Osteoblast (primary cell): ENCODE measurements at regions not wholly inside any gene's neighbourhood (a gene's known extent, or its start where the extent isn't known, plus 50 kb on each side); places are given as distances from the start of the nearest gene placed in this dataset.

Source experiments
- DNase-seq: peaks from one replicate; pipeline ENCODE4 v3.0.0; 2011; ENCODE audit warnings: low spot score, mixed read lengths; ENCODE audit not compliant: insufficient read length; ENCODE audit errors: missing footprints
- H2AFZ ChIP-seq: 2 replicates; pipeline ENCODE4 v1.6.0; 2011; ENCODE audit warnings: mild to moderate bottlenecking, low read length
- H3K27ac ChIP-seq: 2 replicates; pipeline ENCODE4 v1.5.1; 2011; ENCODE audit warnings: mild to moderate bottlenecking, low read depth, low read length, moderate library complexity
- H3K27me3 ChIP-seq: 2 replicates; pipeline ENCODE4 v1.6.0; 2012; ENCODE audit warnings: mild to moderate bottlenecking, control low read depth, inconsistent platforms, low read length, moderate library complexity; ENCODE audit not compliant: insufficient read depth
- H3K36me3 ChIP-seq: 2 replicates; pipeline ENCODE4 v1.5.1; 2011; ENCODE audit warnings: mild to moderate bottlenecking, low read length, control low read depth, moderate library complexity; ENCODE audit not compliant: insufficient read depth
- H3K4me1 ChIP-seq: 2 replicates; pipeline ENCODE4 v1.5.1; 2011; ENCODE audit warnings: mild to moderate bottlenecking, low read length, control low read depth, moderate library complexity; ENCODE audit not compliant: insufficient read depth
- H3K4me2 ChIP-seq: 2 replicates; pipeline ENCODE4 v1.6.0; 2011; ENCODE audit warnings: mild to moderate bottlenecking, low read length; ENCODE audit not compliant: insufficient read depth
- H3K4me3 ChIP-seq: fragments of 200-600 bp; sonication (generic); 3 replicates; pipeline ENCODE4 v1.5.1; 2012; ENCODE audit warnings: mild to moderate bottlenecking, low read length, inconsistent platforms; ENCODE audit not compliant: insufficient read depth
- H3K79me2 ChIP-seq: 2 replicates; pipeline ENCODE4 v1.6.0; 2012; ENCODE audit warnings: mild to moderate bottlenecking, low read length, control low read depth, inconsistent platforms; ENCODE audit not compliant: insufficient read depth
- H3K9me3 ChIP-seq: 2 replicates; pipeline ENCODE4 v1.5.1; 2011; ENCODE audit warnings: low read depth, low read length, control low read depth
- H4K20me1 ChIP-seq: 2 replicates; pipeline ENCODE4 v1.6.0; 2012; ENCODE audit warnings: mild to moderate bottlenecking, low read length, control low read depth; ENCODE audit not compliant: insufficient read depth
- TF ChIP-seq, protein P1 (sequence below): IDR thresholded peaks from 2 replicates; pipeline ENCODE4 v1.5.1; 2011; ENCODE audit warnings: mild to moderate bottlenecking, low read depth, low read length, moderate library complexity; ENCODE audit errors: extremely low read depth

- DNase-seq = no peak
Observed at GRCh38 chr3:88230638-88231037, 80.9 kb downstream of the C3orf38 start.

GRCh38 chr3:88231207-88231606, 81.4 kb downstream of the C3orf38 start:
- TF ChIP-seq, protein P1, sequence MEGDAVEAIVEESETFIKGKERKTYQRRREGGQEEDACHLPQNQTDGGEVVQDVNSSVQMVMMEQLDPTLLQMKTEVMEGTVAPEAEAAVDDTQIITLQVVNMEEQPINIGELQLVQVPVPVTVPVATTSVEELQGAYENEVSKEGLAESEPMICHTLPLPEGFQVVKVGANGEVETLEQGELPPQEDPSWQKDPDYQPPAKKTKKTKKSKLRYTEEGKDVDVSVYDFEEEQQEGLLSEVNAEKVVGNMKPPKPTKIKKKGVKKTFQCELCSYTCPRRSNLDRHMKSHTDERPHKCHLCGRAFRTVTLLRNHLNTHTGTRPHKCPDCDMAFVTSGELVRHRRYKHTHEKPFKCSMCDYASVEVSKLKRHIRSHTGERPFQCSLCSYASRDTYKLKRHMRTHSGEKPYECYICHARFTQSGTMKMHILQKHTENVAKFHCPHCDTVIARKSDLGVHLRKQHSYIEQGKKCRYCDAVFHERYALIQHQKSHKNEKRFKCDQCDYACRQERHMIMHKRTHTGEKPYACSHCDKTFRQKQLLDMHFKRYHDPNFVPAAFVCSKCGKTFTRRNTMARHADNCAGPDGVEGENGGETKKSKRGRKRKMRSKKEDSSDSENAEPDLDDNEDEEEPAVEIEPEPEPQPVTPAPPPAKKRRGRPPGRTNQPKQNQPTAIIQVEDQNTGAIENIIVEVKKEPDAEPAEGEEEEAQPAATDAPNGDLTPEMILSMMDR = no peak
- H3K4me2 ChIP-seq = no peak overlapping the region
- no peaks in the 10 kb centered on the region for H3K36me3 ChIP-seq
- no peak overlapping the region for H3K4me3 ChIP-seq
- H3K9me3 ChIP-seq = no peaks in the 10 kb centered on the region
- no peaks in the 10 kb centered on the region for H3K79me2 ChIP-seq
- DNase-seq = no peak
- H4K20me1 ChIP-seq = no peaks in the 10 kb centered on the region
- H3K27ac ChIP-seq = no peak overlapping the region
- H3K4me1 ChIP-seq = no peaks in the 10 kb centered on the region
- H3K27me3 ChIP-seq = no peaks in the 10 kb centered on the region
- H2AFZ ChIP-seq = no peak overlapping the region

More at GRCh38 chr3:88230638-88231037, 80.9 kb downstream of the C3orf38 start:
- Histone ChIP-seq H3K27me3 (no peaks in the 10 kb centered on the region), H3K36me3 (no peaks in the 10 kb centered on the region), H3K27ac (no peak overlapping the region), H3K4me1 (no peaks in the 10 kb centered on the region), H3K4me2 (no peak overlapping the region), H3K9me3 (no peaks in the 10 kb centered on the region), H3K4me3 (no peak overlapping the region), H3K79me2 (no peaks in the 10 kb centered on the region), H4K20me1 (no peaks in the 10 kb centered on the region), H2AFZ (no peak overlapping the region)
- TF ChIP-seq, protein P1 = no peak

GRCh38 chr3:88231632-88232031, 81.9 kb downstream of the C3orf38 start:
- DNase-seq = no peak
- H3K36me3 ChIP-seq = no peaks in the 10 kb centered on the region
- no peaks in the 10 kb centered on the region for H3K79me2 ChIP-seq
- no peak overlapping the region for H3K27ac ChIP-seq
- no peaks in the 10 kb centered on the region for H3K4me1 ChIP-seq
- no peak overlapping the region for H3K4me2 ChIP-seq
- TF ChIP-seq, protein P1 = no peak
- H3K9me3 ChIP-seq = no peaks in the 10 kb centered on the region
- no peak overlapping the region for H2AFZ ChIP-seq
- no peak overlapping the region for H3K4me3 ChIP-seq
- no peaks in the 10 kb centered on the region for H4K20me1 ChIP-seq
- H3K27me3 ChIP-seq = no peaks in the 10 kb centered on the region

GRCh38 chr3:88235102-88235501, 85.3 kb downstream of the C3orf38 start:
- Histone ChIP-seq H3K4me3 (no peak overlapping the region), H3K9me3 (no peaks in the 10 kb centered on the region), H2AFZ (no peak overlapping the region), H3K27ac (no peak overlapping the region), H3K4me1 (no peaks in the 10 kb centered on the region), H3K4me2 (no peak overlapping the region), H4K20me1 (no peaks in the 10 kb centered on the region), H3K79me2 (no peaks in the 10 kb centered on the region), H3K36me3 (no peaks in the 10 kb centered on the region), H3K27me3 (no peaks in the 10 kb centered on the region)
- peak; percentile 59 for DNase-seq
- TF ChIP-seq, protein P1 = no peak
